DND-41 (cell line): ENCODE measurements at regions not wholly inside any gene's neighbourhood (a gene's known extent, or its start where the extent isn't known, plus 50 kb on each side); places are given as distances from the start of the nearest gene placed in this dataset.

Source experiments
- CTCF ChIP-seq: IDR thresholded peaks from 2 replicates; pipeline ENCODE4 v1.5.1; 2012; ENCODE audit warnings: borderline replicate concordance, low read length, moderate library complexity, mild to moderate bottlenecking; ENCODE audit not compliant: poor library complexity, severe bottlenecking; ENCODE audit errors: extremely low read depth
- EZH2 ChIP-seq: IDR thresholded peaks from 3 replicates; pipeline ENCODE4 v1.6.1; 2012; ENCODE audit warnings: borderline replicate concordance, low read depth, mild to moderate bottlenecking, moderate library complexity, low read length, inconsistent platforms; ENCODE audit not compliant: severe bottlenecking

GRCh38 chrX:39791691-39792090 is 306.1 kb downstream of the BCOR start:
- TF ChIP-seq CTCF (no peak), EZH2 (no peak)
